ENCODE measurements at regions not wholly inside any gene's neighbourhood (a gene's known extent, or its start where the extent isn't known, plus 50 kb on each side); places are given as distances from the start of the nearest gene placed in this dataset.

GRCh38 chr7:81430150-81430549, 339.7 kb downstream of the HGF start:
- Histone ChIP-seq H3K27me3 (no peaks in the 10 kb centered on the region), H3K36me3 (no peaks in the 10 kb centered on the region), H3K9me3 (no peaks in the 10 kb centered on the region), H3K4me1 (no peaks in the 10 kb centered on the region), H3K4me3 (no peak overlapping the region), H3K27ac (no peak overlapping the region)
- intact Hi-C loops (cut with DNase I): no loop called here
- DNase-seq (no peak), ATAC-seq (no peak)
- no peak for TF ChIP-seq CTCF (IDR thresholded peaks at IDR 0.05)

- Histone ChIP-seq H3K36me3 (no peaks in the 10 kb centered on the region), H3K4me1 (no peaks in the 10 kb centered on the region), H3K27me3 (no peaks in the 10 kb centered on the region), H3K27ac (no peak overlapping the region), H3K9me3 (no peaks in the 10 kb centered on the region), H3K4me3 (no peak overlapping the region)
- ATAC-seq: no peak
- DNase-seq: no peak
- TF ChIP-seq CTCF (IDR thresholded peaks at IDR 0.05): no peak
- intact Hi-C loops (cut with DNase I): no loop called here
Observed at GRCh38 chr7:81427461-81427860, 342.4 kb downstream of the HGF start.

- intact Hi-C loops (cut with DNase I): no loop called here
- no peak for DNase-seq
- no peak overlapping the region for H3K4me3 ChIP-seq
- H3K27ac ChIP-seq: no peak overlapping the region
- H3K27me3 ChIP-seq: no peaks in the 10 kb centered on the region
- no peaks in the 10 kb centered on the region for H3K4me1 ChIP-seq
- no peaks in the 10 kb centered on the region for H3K36me3 ChIP-seq
- H3K9me3 ChIP-seq: no peaks in the 10 kb centered on the region
- no peak for ATAC-seq
- no peak for TF ChIP-seq CTCF (IDR thresholded peaks at IDR 0.05)
Observed at GRCh38 chr7:81420526-81421226, 349.2 kb downstream of the HGF start.

GRCh38 chr7:81419731-81420130, 350.1 kb downstream of the HGF start:
- no peaks in the 10 kb centered on the region for H3K9me3 ChIP-seq
- intact Hi-C loops (cut with DNase I): no loop called here
- DNase-seq: no peak
- H3K27me3 ChIP-seq: no peaks in the 10 kb centered on the region
- no peak overlapping the region for H3K4me3 ChIP-seq
- no peaks in the 10 kb centered on the region for H3K36me3 ChIP-seq
- H3K27ac ChIP-seq: no peak overlapping the region
- ATAC-seq: no peak
- no peaks in the 10 kb centered on the region for H3K4me1 ChIP-seq
- no peak for TF ChIP-seq CTCF (IDR thresholded peaks at IDR 0.05)

GRCh38 chr7:81416659-81417058, 353.2 kb downstream of the HGF start:
- H3K4me1 ChIP-seq: no peaks in the 10 kb centered on the region
- H3K36me3 ChIP-seq: no peaks in the 10 kb centered on the region
- no peak overlapping the region for H3K4me3 ChIP-seq
- no peak for DNase-seq
- H3K27ac ChIP-seq: no peak overlapping the region
- H3K9me3 ChIP-seq: no peaks in the 10 kb centered on the region
- no peaks in the 10 kb centered on the region for H3K27me3 ChIP-seq
- ATAC-seq: no peak
- intact Hi-C loops (cut with DNase I): no loop called here
- no peak for TF ChIP-seq CTCF (IDR thresholded peaks at IDR 0.05)

Measured in left lung (tissue), 4 donors.